Natural killer cell treated with Interleukin-12 subunit alpha and Interleukin-12 subunit beta and Interleukin-15 and Interleukin-18, amount 100 ng/mL, for 72 hours (primary cell): ENCODE measurements at regions not wholly inside any gene's neighbourhood (a gene's known extent, or its start where the extent isn't known, plus 50 kb on each side); places are given as distances from the start of the nearest gene placed in this dataset.

Experiments
- ATAC-seq, 2 donors: fragments of 150-1000 bp; cut with Tn5 transposase in 1 of 2; sonication (Bioruptor Pico), chemical (Tn5 transposase) in 1 of 2; 2 replicates each; pipeline ENCODE4 v1.10.0; 2021
- DNase-seq: peaks from one replicate; pipeline ENCODE4 v3.0.0; 2022; ENCODE audit warnings: low spot score
- H3K27ac Mint-ChIP-seq, 2 donors: 1 replicate in 1 of 2; 2 replicates in 1 of 2; pipeline ENCODE4 v1.8.0; 2022; ENCODE audit warnings: mixed read lengths in 2 of 2, mild to moderate bottlenecking in 1 of 2, moderate library complexity in 1 of 2
- H3K27me3 Mint-ChIP-seq, 2 donors: 1 replicate in 1 of 2; 2 replicates in 1 of 2; pipeline ENCODE4 v1.8.0; 2022; ENCODE audit warnings: mixed read lengths in 2 of 2
- H3K36me3 Mint-ChIP-seq: one replicate; pipeline ENCODE4 v1.8.0; 2022; ENCODE audit warnings: mixed read lengths
- H3K4me1 Mint-ChIP-seq, 2 donors: 1 replicate in 1 of 2; 2 replicates in 1 of 2; pipeline ENCODE4 v1.8.0; 2022; ENCODE audit warnings: low read depth in 2 of 2, mixed read lengths in 2 of 2, mild to moderate bottlenecking in 1 of 2
- H3K4me3 Mint-ChIP-seq: one replicate; pipeline ENCODE4 v1.8.0; 2022; ENCODE audit warnings: mixed read lengths
- H3K9me3 Mint-ChIP-seq: 2 replicates; pipeline ENCODE4 v1.8.0; 2022; ENCODE audit warnings: mixed read lengths

GRCh38 chr18:62629031-62629430 lies 86.3 kb upstream of the PHLPP1 start:
- DNase-seq (no peak), ATAC-seq (no peak)
- no peak overlapping the region for H3K4me3 Mint-ChIP-seq
- H3K4me1 Mint-ChIP-seq, result no peaks in the 10 kb centered on the region
- H3K9me3 Mint-ChIP-seq, result no peaks in the 10 kb centered on the region
- no peak overlapping the region for H3K27ac Mint-ChIP-seq
- H3K27me3 Mint-ChIP-seq, result peaks cover 3 to 4% of the 10 kb centered on the region in 2 donors
- no peaks in the 10 kb centered on the region for H3K36me3 Mint-ChIP-seq

DNA sequence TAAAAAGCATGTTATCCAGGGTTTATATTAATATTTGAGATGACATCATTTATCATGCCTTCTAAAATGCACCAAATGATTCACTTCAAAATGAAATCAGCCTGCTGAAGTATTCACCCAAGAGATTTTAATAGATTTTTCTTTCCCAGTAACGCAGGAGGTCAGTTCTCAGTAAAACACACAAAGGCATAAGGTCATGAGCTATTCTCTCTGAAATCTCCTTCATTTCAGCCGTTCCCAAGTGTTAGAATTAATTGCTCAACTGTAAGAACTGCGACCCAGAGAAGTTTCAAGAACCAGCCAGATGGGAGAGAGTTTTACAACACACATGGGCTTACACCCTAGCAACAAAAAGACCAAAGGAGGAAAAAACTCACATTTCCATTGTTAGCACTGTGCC lies 84.2 kb upstream of the PHLPP1 start:
- DNase-seq (no peak), ATAC-seq (no peak)
- Mint-ChIP-seq H3K27me3 (peaks cover 16 to 18% of the 10 kb centered on the region in 2 donors), H3K4me1 (peaks cover 0 to 5% of the 10 kb centered on the region in 2 donors), H3K36me3 (no peaks in the 10 kb centered on the region), H3K4me3 (no peak overlapping the region), H3K27ac (no peak overlapping the region), H3K9me3 (no peaks in the 10 kb centered on the region)

GRCh38 chr18:62632788-62633455 lies 82.4 kb upstream of the PHLPP1 start:
- Mint-ChIP-seq H3K9me3 (no peaks in the 10 kb centered on the region), H3K36me3 (no peaks in the 10 kb centered on the region), H3K4me1 (peaks cover 4 to 11% of the 10 kb centered on the region in 2 donors), H3K27me3 (peaks cover 16 to 23% of the 10 kb centered on the region in 2 donors), H3K27ac (no peak overlapping the region), H3K4me3 (no peak overlapping the region)
- DNase-seq (no peak), ATAC-seq (no peak)

GRCh38 chr18:62634458-62634857 lies 80.9 kb upstream of the PHLPP1 start:
- DNase-seq, result no peak
- H3K36me3 Mint-ChIP-seq, result peaks cover 5% of the 10 kb centered on the region
- no peak for ATAC-seq
- no peak overlapping the region for H3K27ac Mint-ChIP-seq
- no peak overlapping the region for H3K4me3 Mint-ChIP-seq
- H3K4me1 Mint-ChIP-seq, result peaks cover 10 to 19% of the 10 kb centered on the region in 2 donors
- no peaks in the 10 kb centered on the region for H3K9me3 Mint-ChIP-seq
- H3K27me3 Mint-ChIP-seq, result peaks cover 17 to 30% of the 10 kb centered on the region in 2 donors

DNA sequence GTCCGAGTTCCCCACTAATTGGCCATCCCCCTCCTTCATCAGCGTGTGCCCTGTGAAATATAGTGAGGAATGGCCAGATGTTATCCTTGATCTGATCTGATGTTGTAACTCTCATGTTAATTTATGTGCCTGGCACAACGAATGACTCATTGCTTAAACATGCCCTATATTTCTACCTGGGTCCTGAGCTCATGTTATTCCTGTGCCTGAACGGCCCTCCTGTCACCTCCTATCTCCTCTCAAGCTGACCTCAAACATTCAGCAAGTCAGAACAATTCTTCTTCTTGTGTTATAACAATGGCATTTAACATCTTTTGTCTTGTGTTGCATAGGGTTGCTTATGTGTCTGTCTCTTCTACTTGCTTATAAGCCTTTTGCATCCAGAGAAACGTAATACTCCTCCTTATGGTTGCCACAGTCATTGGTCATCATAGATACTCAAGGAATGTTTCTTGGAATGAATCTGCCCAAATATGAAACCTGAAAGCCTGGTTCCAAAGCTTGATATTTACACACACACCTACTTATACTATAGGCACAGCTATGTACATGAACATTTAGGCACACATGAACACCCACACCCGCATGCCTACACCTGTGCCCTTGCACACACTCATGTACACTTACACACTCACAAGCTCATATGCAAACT lies 80.2 kb upstream of the PHLPP1 start:
- H3K4me3 Mint-ChIP-seq, result no peak overlapping the region
- peaks cover 10 to 19% of the 10 kb centered on the region in 2 donors for H3K4me1 Mint-ChIP-seq
- ATAC-seq (no peak), DNase-seq (no peak)
- no peaks in the 10 kb centered on the region for H3K9me3 Mint-ChIP-seq
- H3K27ac Mint-ChIP-seq, result no peak overlapping the region
- peaks cover 17 to 30% of the 10 kb centered on the region in 2 donors for H3K27me3 Mint-ChIP-seq
- peaks cover 5% of the 10 kb centered on the region for H3K36me3 Mint-ChIP-seq

- no peak for DNase-seq
- H3K4me1 Mint-ChIP-seq, result peaks cover 10 to 19% of the 10 kb centered on the region in 2 donors
- H3K36me3 Mint-ChIP-seq, result peaks cover 5% of the 10 kb centered on the region
- peak overlapping the region; percentile 72 to 80 for H3K27ac Mint-ChIP-seq
- peaks cover 15 to 30% of the 10 kb centered on the region in 2 donors for H3K27me3 Mint-ChIP-seq
- peak overlapping the region; percentile 79 for H3K4me3 Mint-ChIP-seq
- ATAC-seq, result no peak
- no peaks in the 10 kb centered on the region for H3K9me3 Mint-ChIP-seq
Observed at GRCh38 chr18:62637403-62637802, 77.9 kb upstream of the PHLPP1 start.

- Mint-ChIP-seq H3K27me3 (peaks cover 15 to 30% of the 10 kb centered on the region in 2 donors), H3K9me3 (no peaks in the 10 kb centered on the region), H3K4me1 (peaks cover 10 to 19% of the 10 kb centered on the region in 2 donors), H3K4me3 (peak overlapping the region; percentile 79), H3K36me3 (peaks cover 5% of the 10 kb centered on the region), H3K27ac (peak overlapping the region; percentile 72 to 80)
- DNase-seq (no peak), ATAC-seq (peak; percentile 81 to 86)
Observed at GRCh38 chr18:62637807-62638687, 77.3 kb upstream of the PHLPP1 start.

DNA sequence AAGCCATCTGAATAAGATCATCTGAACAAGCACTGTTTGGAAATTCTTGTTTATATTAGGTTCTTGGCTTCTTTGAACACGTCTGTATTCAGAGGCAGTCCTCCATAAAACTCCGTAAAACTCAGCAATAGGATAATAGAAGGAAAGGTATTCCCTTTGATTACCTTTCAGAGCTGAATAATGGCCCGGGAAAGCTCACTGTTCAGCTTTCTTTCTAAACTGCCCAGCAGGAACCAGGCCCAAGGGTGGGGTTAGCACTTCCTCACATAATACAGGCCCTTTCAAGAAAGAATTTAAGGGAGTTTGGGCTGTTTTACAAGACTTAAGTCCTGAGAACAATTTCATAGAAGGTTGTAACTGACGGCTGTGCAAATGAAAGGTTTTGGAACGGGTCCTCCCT lies 72.2 kb upstream of the PHLPP1 start:
- Mint-ChIP-seq H3K4me3 (no peak overlapping the region), H3K36me3 (peaks cover 5% of the 10 kb centered on the region), H3K27ac (no peak overlapping the region), H3K27me3 (peaks cover 3 to 7% of the 10 kb centered on the region in 2 donors), H3K9me3 (no peaks in the 10 kb centered on the region), H3K4me1 (peaks cover 5 to 6% of the 10 kb centered on the region in 2 donors)
- no peak for DNase-seq
- no peak for ATAC-seq

GRCh38 chr18:62644773-62645172 lies 70.6 kb upstream of the PHLPP1 start:
- DNase-seq, result no peak
- Mint-ChIP-seq H3K4me3 (no peak overlapping the region), H3K27me3 (no peaks in the 10 kb centered on the region)

DNA sequence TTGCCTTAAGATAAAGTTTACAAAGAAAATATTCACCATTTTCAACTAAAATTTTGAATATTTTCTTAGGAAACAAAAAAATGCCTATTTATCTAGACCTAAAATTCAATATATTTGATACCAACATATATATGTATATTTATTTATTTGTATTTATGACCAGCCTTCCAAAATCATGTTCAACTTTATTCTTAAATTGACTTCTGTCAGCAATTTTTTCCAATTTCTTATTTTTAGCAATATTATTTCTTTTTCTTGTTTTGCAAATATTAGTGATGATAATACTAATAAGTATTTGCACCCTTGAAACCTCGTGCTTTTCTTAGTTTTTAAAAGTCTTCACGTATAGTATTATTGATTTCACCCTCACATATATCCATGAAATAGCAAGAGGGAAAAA lies 68.2 kb upstream of the PHLPP1 start:
- peaks cover 8 to 10% of the 10 kb centered on the region in 2 donors for H3K27me3 Mint-ChIP-seq
- no peak for ATAC-seq
- no peak overlapping the region for H3K27ac Mint-ChIP-seq
- no peak for DNase-seq
- no peaks in the 10 kb centered on the region for H3K36me3 Mint-ChIP-seq
- no peaks in the 10 kb centered on the region for H3K9me3 Mint-ChIP-seq
- H3K4me1 Mint-ChIP-seq, result no peaks in the 10 kb centered on the region
- H3K4me3 Mint-ChIP-seq, result no peak overlapping the region

More at GRCh38 chr18:62644773-62645172, 70.6 kb upstream of the PHLPP1 start:
- no peaks in the 10 kb centered on the region for H3K4me1 Mint-ChIP-seq
- ATAC-seq, result peak in 1 of 2 donors; percentile 20
- H3K36me3 Mint-ChIP-seq, result no peaks in the 10 kb centered on the region
- no peak overlapping the region for H3K27ac Mint-ChIP-seq
- no peaks in the 10 kb centered on the region for H3K9me3 Mint-ChIP-seq

- no peak for DNase-seq
- Mint-ChIP-seq H3K4me3 (no peak overlapping the region), H3K36me3 (no peaks in the 10 kb centered on the region), H3K9me3 (no peaks in the 10 kb centered on the region), H3K27ac (no peak overlapping the region), H3K27me3 (peaks cover 8 to 10% of the 10 kb centered on the region in 2 donors), H3K4me1 (no peaks in the 10 kb centered on the region)
- ATAC-seq, result no peak
Observed at GRCh38 chr18:62648045-62648678, 67.2 kb upstream of the PHLPP1 start.

GRCh38 chr18:62651276-62652056 lies 63.9 kb upstream of the PHLPP1 start:
- DNase-seq, result no peak
- Mint-ChIP-seq H3K27ac (no peak overlapping the region), H3K4me3 (no peak overlapping the region), H3K9me3 (no peaks in the 10 kb centered on the region), H3K4me1 (no peaks in the 10 kb centered on the region), H3K36me3 (no peaks in the 10 kb centered on the region), H3K27me3 (peaks cover 8 to 10% of the 10 kb centered on the region in 2 donors)
- ATAC-seq, result no peak
